ENCODE measurements at regions not wholly inside any gene's neighbourhood (a gene's known extent, or its start where the extent isn't known, plus 50 kb on each side); places are given as distances from the start of the nearest gene placed in this dataset.

DNA sequence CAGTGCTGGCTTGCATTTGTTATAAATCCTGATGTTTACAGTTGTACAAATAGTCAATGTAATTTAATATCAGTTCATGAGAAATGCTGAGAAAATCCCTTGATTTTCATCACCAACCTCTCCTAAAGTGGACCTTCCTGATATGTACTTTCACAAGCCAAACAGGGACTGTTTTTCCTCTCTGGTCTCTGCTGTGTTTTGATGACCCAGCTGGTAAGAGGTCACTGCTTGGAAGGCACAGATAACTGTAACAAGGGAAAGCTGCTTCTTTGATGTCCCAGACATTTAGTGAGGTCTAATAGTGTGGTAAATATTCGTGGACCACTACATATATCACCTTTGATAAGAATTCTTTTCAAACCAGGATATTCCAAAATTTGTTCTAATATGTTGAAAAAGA is 68.7 kb upstream of the HAPLN1 start:
- ATAC-seq (no peak), DNase-seq (no peak)
- Mint-ChIP-seq H3K9me3 (ENCODE audit: insufficient read depth) (no peaks in the 10 kb centered on the region), H3K4me3 (no peak overlapping the region), H3K36me3 (ENCODE audit: low read depth) (no peaks in the 10 kb centered on the region), H3K27ac (no peak overlapping the region), H3K4me1 (ENCODE audit: low read depth) (no peaks in the 10 kb centered on the region), H3K27me3 (ENCODE audit: low read depth) (no peaks in the 10 kb centered on the region)
- ChIA-PET CTCF (no interaction called here), POLR2A (no interaction called here)

DNA sequence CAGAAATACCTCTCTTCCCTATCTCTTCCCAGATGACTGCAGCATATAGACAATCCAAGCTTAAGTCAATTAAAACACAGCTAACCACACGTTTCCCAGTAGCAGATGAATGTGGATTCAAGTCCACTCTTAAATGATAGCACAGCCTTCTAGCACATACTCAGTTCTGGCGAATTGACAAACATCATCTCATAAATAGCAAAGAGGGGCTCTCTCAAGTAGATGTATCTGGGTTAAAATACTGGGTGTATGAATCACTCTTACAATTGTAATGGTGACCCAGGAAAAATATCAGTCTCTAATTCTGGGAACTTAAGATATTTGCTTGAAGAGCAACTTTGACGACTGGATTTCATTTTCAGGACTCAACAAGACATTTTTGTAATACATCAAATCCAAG is 67.0 kb upstream of the HAPLN1 start:
- POLR2A ChIA-PET, result no interaction called here
- H3K4me3 Mint-ChIP-seq, result no peak overlapping the region
- no peak overlapping the region for H3K27ac Mint-ChIP-seq
- no peaks in the 10 kb centered on the region for H3K36me3 Mint-ChIP-seq (ENCODE audit: low read depth)
- no peaks in the 10 kb centered on the region for H3K4me1 Mint-ChIP-seq (ENCODE audit: low read depth)
- H3K9me3 Mint-ChIP-seq (ENCODE audit: insufficient read depth), result no peaks in the 10 kb centered on the region
- CTCF ChIA-PET, result no interaction called here
- H3K27me3 Mint-ChIP-seq (ENCODE audit: low read depth), result no peaks in the 10 kb centered on the region
- DNase-seq, result no peak
- no peak for ATAC-seq

DNA sequence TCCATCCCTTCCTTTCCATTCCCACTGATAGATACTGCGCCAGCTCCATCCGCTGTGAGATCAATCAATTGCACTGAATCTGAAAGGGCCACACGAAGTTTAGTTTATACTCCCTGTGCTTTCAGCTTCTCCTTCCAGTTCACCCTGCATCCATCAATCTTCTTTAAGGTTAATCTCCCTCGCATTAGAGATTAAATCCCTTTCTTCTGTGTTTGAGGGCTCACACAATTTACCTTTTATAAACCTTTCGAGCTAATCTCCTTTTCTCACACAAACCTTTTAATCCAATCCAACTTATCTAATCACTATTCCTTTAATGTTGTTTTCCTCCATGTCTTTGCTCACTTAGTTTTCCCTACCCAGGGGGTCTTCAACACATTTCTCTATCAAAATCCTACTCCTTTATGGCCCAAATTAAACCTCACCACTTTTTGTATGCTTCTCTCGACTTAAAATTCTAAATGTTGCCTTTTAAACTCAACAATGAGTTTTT is 64.6 kb upstream of the HAPLN1 start:
- Mint-ChIP-seq H3K9me3 (ENCODE audit: insufficient read depth) (no peaks in the 10 kb centered on the region), H3K4me3 (no peak overlapping the region), H3K36me3 (ENCODE audit: low read depth) (no peaks in the 10 kb centered on the region), H3K4me1 (ENCODE audit: low read depth) (no peaks in the 10 kb centered on the region), H3K27me3 (ENCODE audit: low read depth) (no peaks in the 10 kb centered on the region), H3K27ac (no peak overlapping the region)
- ATAC-seq (no peak), DNase-seq (no peak)
- CTCF ChIA-PET, result no interaction called here
- POLR2A ChIA-PET, result no interaction called here

DNA sequence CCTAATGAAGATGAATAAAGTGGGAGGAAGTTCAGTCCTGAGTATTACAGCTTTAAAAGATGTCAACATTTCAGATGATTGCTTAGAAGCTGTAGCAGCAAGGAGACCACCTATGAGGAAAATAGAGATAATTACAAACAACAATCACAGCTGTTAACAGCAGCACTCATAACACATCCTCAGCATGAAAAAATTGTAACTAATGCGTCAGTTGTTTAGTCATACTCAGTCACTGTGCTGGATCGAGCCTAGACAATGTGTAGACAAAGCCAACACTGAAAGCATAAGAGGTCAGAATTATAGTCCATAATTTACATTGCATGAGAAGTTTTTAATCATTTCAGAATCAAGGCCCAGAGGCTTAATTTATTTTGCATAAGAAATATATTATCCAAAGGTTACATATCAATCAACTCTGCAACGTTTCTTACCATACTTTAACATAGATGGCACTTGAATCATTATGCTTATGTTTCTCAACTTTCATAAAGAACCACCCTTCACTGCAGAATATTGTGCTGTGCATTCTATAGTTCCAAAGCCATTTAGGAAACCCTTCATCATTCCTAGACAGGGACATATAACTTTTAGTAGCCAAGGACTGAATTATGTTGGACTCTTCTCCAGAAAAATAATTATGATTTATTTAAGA is 60.2 kb upstream of the HAPLN1 start:
- CTCF ChIA-PET, result no interaction called here
- Mint-ChIP-seq H3K4me1 (ENCODE audit: low read depth) (no peaks in the 10 kb centered on the region), H3K4me3 (no peak overlapping the region), H3K27me3 (ENCODE audit: low read depth) (no peaks in the 10 kb centered on the region), H3K36me3 (ENCODE audit: low read depth) (no peaks in the 10 kb centered on the region), H3K9me3 (ENCODE audit: insufficient read depth) (no peaks in the 10 kb centered on the region), H3K27ac (no peak overlapping the region)
- ATAC-seq (no peak), DNase-seq (no peak)
- POLR2A ChIA-PET, result no interaction called here

DNA sequence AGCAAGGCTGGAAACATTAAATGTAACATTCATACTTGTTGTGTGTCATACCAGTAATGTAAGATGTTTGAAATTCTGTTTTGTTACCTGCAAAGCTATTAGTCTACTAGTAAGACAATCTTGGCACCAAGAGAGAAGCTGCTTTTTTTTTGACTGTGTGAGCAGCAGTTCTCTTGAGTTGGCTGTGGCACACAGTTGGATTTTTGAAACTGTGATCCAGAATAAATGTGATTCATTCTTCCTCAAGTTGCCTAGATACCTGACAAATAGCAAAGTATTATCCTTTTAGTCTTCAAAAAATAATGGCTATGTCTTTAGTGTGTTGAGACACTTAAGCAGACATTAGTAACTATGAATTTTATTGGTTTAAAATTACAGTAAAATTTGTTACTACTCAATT is 57.2 kb upstream of the HAPLN1 start:
- no peaks in the 10 kb centered on the region for H3K36me3 Mint-ChIP-seq (ENCODE audit: low read depth)
- POLR2A ChIA-PET, result no interaction called here
- no peak overlapping the region for H3K27ac Mint-ChIP-seq
- no peak overlapping the region for H3K4me3 Mint-ChIP-seq
- CTCF ChIA-PET, result no interaction called here
- no peaks in the 10 kb centered on the region for H3K9me3 Mint-ChIP-seq (ENCODE audit: insufficient read depth)
- DNase-seq, result no peak
- H3K27me3 Mint-ChIP-seq (ENCODE audit: low read depth), result no peaks in the 10 kb centered on the region
- ATAC-seq, result no peak
- no peaks in the 10 kb centered on the region for H3K4me1 Mint-ChIP-seq (ENCODE audit: low read depth)

DNA sequence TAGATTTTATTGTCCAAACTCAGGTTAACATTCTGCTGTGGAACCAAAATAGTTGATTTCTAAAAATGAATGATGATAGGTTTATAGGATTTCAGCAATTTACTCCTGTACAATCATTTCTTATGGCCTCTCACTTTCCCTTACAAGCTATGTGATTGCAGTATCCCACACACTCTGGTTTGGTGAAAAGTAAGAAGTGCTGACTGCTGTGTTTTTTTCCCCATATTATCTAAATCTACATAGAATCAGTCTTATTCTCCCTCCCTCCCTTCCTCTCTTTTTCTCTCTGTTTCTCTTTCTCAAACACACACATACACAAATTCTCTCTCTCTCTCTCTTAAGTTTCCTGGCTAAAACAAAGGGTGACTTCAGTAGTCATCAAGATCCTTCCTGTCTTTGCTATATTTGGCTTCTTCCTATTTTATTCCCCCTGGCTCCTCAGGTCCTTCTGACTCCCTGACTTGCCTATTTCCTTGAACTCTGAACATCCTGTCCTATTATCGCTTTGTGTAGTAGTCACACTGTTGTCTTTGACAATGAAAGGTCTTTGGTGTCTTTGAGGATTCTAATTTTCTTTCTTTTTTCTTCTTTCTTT is 55.9 kb upstream of the HAPLN1 start:
- no peak for DNase-seq
- ChIA-PET CTCF (no interaction called here), POLR2A (no interaction called here)
- Mint-ChIP-seq H3K27me3 (ENCODE audit: low read depth) (no peaks in the 10 kb centered on the region), H3K4me3 (no peak overlapping the region), H3K27ac (no peak overlapping the region), H3K4me1 (ENCODE audit: low read depth) (no peaks in the 10 kb centered on the region), H3K36me3 (ENCODE audit: low read depth) (no peaks in the 10 kb centered on the region), H3K9me3 (ENCODE audit: insufficient read depth) (no peaks in the 10 kb centered on the region)
- no peak for ATAC-seq
